ENCODE measurements at regions not wholly inside any gene's neighbourhood (a gene's known extent, or its start where the extent isn't known, plus 50 kb on each side); places are given as distances from the start of the nearest gene placed in this dataset.

DNA sequence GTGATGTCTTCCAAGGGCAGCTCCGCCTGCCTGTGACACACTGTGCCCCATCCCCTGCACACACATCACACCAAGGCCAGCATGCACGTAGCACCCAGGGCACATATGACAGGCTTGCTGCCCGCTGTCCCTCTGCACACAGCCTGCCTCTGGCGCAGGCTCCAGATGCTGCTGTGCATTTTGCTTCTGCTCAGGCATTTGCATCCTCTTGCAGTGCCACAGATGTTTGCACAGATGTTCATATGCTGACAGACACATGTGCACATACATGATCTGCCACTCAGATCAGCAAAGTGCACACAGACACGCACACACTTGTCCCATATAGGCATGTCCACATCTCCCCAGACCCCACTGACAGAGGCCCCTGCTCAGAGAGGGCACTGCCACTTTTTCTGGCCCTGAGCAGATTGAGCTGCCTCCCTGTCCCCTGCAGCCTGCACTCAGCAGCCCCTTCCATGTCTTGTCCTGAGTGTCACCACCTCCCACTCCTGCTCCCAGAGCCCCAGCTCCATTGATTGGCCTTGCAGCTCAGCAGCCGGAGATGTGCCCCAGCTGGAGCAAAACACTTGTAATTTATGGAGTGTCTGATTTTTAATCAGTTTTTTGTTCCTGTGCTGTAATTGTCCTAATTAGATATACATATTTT is 115.1 kb upstream of the RPL38 start:
- TF ChIP-seq CTCF (IDR thresholded peaks at IDR 0.05; ENCODE audit: poor library complexity, severe bottlenecking) (no peak), TAF1 (IDR thresholded peaks at IDR 0.05; ENCODE audit: low read depth) (no peak), REST (IDR thresholded peaks at IDR 0.05; ENCODE audit: borderline replicate concordance) (no peak)

DNA sequence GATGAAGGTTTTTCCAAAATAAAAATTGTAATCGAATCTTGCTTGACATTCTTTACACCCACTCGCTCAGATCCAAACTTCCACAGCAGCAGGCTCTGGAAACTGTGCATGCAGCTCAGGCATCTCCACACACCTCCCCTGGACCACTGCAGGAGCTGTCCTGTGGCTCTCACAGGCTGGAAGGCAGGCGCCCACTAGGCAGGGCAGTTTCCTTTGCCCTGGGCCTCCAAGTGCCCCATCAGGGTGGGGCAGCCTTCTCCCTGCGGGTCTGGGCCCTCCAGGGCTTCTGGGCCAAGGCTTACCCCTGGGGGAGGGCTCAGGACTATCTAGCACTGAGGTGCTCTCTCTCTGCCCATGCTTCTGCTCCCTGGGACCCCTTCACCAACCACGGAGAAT is 114.5 kb upstream of the RPL38 start:
- no peaks in the 10 kb centered on the region for H3K79me2 ChIP-seq (replicated peaks; ENCODE audit: insufficient read depth, low read length)
- no peaks in the 10 kb centered on the region for H3K9me2 ChIP-seq (ENCODE audit: insufficient read depth, low read length)
- no peak overlapping the region for H2AFZ ChIP-seq (ENCODE audit: low read depth, low read length)
- no peak overlapping the region for H3K9ac ChIP-seq (ENCODE audit: low read length)
- TF ChIP-seq RAD21 (conservative IDR thresholded peaks at IDR 0.05), result no peak
- no peak for TF ChIP-seq EP300 (conservative IDR thresholded peaks at IDR 0.05; ENCODE audit: poor library complexity, severe bottlenecking)
- TF ChIP-seq REST (IDR thresholded peaks at IDR 0.05; ENCODE audit: borderline replicate concordance), result no peak
- TF ChIP-seq EZH2 (IDR thresholded peaks at IDR 0.05; ENCODE audit: borderline replicate concordance, insufficient read depth, low read length, poor library complexity, severe bottlenecking), result no peak
- TF ChIP-seq SMC3 (conservative IDR thresholded peaks at IDR 0.05; ENCODE audit: poor library complexity), result no peak
- TF ChIP-seq POLR2AphosphoS5 (IDR thresholded peaks at IDR 0.05), result no peak
- no peak overlapping the region for H3K27ac ChIP-seq (ENCODE audit: low read length)
- H3K4me2 ChIP-seq (ENCODE audit: low read length), result no peak overlapping the region
- H3K9me3 ChIP-seq (ENCODE audit: low read length), result peaks cover 3% of the 10 kb centered on the region
- H4K20me1 ChIP-seq (ENCODE audit: insufficient read depth), result no peaks in the 10 kb centered on the region
- H3K36me3 ChIP-seq (ENCODE audit: insufficient read depth, low read length), result no peaks in the 10 kb centered on the region
- no peak overlapping the region for H3K4me3 ChIP-seq (ENCODE audit: low read length)
- H3F3A ChIP-seq (ENCODE audit: insufficient read depth, low read length, poor library complexity, severe bottlenecking), result no peaks in the 10 kb centered on the region
- no peaks in the 10 kb centered on the region for H3K27me3 ChIP-seq (ENCODE audit: insufficient read depth, low read depth, low read length)

More for the DNA sequence above, 115.1 kb upstream of the RPL38 start:
- Histone ChIP-seq H3K9me3 (ENCODE audit: low read length) (peaks cover 3% of the 10 kb centered on the region), H2AFZ (ENCODE audit: low read depth, low read length) (no peak overlapping the region), H3K4me2 (ENCODE audit: low read length) (no peak overlapping the region), H3K4me3 (ENCODE audit: low read length) (no peak overlapping the region), H3K9me2 (ENCODE audit: insufficient read depth, low read length) (no peaks in the 10 kb centered on the region), H4K20me1 (ENCODE audit: insufficient read depth) (no peaks in the 10 kb centered on the region), H3K27me3 (ENCODE audit: insufficient read depth, low read depth, low read length) (no peaks in the 10 kb centered on the region), H3K9ac (ENCODE audit: low read length) (no peak overlapping the region), H3F3A (ENCODE audit: insufficient read depth, low read length, poor library complexity, severe bottlenecking) (no peaks in the 10 kb centered on the region), H3K27ac (ENCODE audit: low read length) (no peak overlapping the region), H3K79me2 (replicated peaks; ENCODE audit: insufficient read depth, low read length) (no peaks in the 10 kb centered on the region), H3K36me3 (ENCODE audit: insufficient read depth, low read length) (no peaks in the 10 kb centered on the region)

Measured in neural cell (in vitro differentiated cells).